ENCODE measurements at regions not wholly inside any gene's neighbourhood (a gene's known extent, or its start where the extent isn't known, plus 50 kb on each side); places are given as distances from the start of the nearest gene placed in this dataset.
"Not testable (repeated sequence)": the region's sequence is repeated elsewhere in the genome, so short reads cannot be mapped to it uniquely, and the experiment has no call there.

DNA sequence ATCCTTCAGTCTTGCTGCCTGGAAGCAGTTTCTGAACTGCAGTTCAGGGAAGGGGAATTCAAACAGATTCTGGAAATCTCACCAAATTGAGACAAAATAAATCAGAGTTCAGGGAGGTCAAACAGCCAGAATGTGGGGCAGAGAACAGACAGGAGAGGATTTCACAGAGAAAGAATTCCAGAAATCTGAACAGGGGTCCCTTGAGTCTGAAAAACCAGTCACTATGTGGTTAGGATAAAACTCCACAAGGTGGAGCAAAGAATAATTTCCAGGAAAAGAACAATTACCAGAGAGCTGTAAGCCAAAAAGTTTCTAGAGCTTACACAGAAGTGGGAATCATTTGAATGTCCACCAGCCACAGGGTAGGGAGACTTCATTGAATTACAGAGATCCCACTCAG is 84.7 kb downstream of the URB2 start:
- no peak for DNase-seq

DNA sequence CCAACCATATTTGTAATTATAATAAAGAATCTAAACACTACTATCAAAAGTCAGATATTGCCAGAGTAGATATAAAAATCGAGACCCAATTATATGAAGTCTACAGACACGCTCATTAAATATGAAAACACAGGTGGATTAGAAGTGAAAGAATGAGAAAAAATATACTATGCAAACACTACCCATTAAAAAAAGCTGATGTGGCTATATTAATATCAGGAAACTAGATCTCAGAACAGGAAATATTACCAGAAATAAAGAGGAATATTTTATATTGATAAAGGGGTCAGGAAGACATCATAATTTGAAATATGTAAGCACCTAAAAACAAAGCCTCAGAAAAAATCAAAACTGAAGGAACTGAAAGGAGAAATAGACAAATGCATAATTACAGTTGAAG is 88.3 kb downstream of the URB2 start:
- DNase-seq: no peak

DNA sequence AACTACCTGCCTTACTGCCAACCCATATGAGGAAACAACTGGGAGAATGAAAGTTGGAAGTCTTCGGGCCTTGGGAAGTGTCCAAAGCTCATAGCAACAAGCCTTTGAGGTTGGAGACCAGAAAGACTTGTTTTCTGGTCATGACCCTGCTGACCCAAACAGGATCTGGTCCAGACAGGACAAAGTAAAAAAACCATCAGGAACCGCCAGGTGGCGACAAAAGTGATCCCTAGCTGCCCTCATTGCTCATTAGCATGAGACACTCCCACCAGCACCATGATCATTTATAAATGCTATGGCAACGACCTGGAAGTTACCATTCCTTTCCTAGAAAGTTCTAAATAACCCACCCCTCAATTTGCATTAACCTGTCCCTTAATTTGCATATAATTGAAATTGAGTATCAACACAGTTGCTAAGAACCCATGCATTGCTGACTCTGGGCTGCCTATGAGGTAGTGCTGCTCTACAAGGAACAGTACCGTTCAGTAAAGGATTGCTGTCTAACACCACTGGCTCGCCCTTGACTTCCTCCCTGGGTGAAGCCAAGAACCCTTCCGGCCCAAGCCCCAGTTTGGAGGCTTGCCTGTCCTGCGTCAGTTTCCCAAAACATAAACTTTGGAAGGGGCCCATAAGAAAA is 89.0 kb downstream of the URB2 start:
- DNase-seq: no peak

DNA sequence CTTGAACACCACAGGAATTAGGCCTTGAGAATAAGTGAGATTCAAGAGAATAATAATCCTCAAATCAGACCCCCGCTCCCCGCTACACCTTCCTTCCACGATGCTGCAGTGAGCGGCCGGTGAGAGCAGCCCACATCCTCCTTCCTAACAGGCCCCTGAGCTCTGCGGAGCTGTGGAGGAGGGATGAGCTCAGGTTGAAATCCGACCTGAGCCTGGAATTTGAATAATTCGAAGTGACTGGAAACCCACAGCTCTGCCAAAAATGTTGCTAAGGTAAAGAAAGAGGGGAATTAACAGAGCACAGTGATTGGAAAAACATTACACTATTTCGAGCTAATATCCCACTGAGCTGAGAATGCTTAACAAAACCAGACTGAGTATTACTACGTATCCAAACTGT is 90.0 kb downstream of the URB2 start:
- no peak for DNase-seq

DNA sequence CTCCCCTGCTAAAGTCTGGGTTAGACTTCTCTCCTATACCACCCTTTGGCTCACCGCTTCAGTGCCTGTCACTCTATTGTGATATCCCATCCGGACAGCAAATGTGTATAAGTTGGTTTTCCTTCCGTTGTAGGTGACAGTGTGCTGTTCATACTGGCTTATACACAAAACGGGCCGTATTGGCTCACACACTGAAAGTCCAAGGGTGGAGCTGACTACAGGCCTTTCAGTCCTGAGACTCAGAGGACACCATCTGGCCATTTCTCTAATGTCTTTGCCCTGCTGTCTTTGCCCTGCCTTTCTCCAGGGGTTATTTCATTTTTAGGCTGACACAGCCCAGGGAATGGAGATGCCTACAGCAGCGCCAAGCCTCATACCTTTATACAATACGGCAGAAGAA is 90.7 kb downstream of the URB2 start:
- no peak for DNase-seq

DNA sequence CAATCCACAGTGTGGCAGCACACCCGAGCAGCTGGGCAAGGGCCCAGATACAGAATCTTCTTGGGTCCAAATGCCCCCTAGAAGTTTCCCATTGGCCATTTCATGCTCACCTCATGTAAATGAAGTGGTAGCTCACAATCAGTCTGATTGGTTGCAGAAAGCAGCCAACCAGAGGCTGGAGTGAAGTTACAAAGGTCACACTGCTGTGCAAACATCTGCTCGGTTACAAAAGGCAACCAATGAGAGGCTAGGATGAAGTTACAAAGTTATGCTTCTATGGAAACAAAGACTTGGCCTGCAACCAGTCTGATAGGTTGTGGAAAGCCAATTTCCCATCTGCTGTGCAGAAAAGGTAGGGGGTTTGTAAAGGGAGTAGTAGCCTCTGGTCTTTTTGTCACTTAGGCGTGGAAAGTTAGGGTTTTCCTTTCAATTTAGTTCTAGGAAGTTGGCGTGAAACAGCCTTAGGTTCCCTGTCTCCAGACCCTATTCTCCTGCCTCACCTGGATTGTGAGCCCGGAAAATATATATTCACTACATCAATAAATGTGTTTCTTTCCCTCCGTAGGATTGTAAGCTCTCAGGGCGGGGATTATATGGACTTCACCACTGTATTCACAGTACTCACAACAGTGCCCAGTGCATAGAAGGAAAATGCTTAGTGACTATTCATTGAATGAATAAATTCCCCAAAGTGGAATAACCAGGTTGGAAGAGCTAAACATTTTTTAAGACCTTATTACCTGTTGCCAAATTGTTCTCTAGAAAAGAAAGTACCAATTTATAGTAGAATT is 91.9 kb downstream of the URB2 start:
- DNase-seq: no peak

DNA sequence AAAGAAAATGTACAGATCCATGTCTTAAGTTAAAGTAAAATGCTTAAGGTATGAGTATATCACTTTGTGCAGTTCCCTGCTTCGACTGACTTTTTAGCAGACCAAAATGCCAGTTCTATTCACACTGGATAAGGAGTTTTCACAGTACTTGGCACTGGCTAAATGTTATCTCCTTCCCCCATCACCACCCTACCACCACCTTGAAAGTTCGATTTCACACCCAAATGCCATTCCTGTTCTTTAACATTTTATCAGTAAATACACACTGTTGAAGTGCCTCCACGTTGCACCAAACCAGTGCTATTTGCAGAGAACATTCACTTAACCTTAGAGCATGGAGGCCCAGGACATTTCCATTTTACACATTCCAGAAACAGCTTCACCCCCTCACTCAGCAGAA is 100.0 kb downstream of the URB2 start:
- no peak for DNase-seq

DNA sequence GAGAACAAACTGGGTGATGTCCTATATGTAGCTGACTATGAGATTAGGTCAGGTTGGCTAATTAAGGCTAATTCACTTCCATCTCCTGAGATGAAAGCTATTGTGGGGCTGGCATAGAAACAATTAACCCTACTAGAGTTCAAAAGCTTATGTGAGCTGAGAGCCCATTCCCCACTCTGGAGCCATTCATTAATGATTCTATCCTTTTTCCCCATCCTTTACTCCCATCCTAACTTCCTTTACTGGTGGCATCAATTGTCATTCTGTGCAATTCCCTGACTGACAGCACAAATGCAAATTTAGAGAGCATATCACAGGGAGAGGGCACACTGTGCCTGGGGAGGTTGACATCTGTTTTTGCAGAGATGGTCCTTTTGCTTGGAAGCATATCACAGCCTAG is 103.9 kb downstream of the URB2 start:
- no peak for DNase-seq

DNA sequence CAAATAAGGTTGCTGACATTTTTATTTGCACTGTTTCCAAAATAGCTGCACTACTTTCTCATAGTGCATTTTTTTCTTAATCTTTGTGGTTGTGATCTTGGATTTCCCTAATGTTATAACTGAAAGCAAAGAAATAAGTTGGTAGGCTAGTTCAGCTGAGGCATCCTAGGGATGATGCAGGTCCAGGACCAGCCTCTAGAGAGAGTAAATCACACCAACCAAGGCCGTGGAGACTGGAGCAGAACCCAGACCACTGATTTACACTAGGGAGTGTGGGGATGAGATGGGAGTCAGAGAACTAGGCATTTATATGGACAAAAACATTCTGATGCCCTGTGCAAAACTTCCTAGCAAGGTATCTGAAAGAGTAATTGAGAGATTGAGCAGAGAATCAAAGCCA is 104.5 kb downstream of the URB2 start:
- DNase-seq: no peak

DNA sequence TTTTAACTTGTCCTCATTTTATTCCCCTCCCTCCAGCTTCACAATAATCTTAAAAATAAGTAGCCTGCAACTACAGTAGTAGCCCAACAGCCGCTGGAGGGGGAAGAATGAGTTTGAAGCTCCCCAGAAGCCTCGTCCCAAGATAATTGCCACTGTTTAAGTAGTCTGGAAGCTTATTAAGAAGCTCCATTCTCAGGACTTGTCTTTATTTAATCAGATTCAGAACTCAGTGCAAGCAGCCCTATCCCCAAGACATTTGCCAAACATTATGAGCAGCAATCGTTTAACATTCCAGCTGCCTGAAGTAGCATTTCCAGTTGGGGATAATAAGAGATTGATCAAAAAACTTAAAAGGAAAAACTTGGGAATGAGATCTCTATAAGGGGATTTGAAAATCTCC is 106.0 kb downstream of the URB2 start:
- no peak for DNase-seq

DNA sequence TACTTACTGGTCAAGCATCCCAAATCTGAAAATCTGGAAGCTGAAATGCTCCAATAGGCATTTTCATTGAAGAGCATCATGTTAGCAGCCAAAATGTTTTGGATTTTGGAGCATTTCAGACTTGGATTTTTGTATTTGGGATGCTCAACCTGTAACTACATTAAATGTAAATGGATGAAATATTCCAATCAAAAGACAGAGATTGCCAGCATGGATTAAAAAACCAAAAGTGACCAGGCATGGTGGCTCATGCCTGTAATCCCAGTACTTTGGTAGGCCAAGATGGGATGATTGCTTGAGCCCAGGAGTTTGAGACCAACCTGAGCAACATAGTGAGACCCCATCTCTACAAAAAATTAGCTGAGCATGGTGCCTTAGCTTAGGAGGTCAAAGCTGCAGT is 110.3 kb downstream of the URB2 start:
- no peak for DNase-seq

DNA sequence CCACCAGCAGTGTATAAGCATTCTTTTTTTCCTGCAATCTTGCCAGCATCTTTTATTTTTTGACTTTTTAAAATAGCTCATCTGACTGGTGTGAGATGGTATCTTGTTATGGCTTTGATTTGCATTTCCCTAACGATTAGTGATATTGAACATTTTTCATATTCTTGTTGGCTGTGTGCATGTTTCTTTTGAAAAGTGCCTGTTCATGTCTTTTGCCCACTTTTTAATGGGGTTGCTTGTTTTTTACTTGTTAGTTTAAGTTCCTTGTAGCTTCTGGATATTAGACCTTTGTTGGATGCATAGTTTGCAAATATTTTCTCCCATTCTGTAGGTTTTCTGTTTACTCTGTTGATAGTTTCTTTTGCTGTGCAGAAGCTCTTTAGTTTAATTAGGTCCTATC is 116.6 kb downstream of the URB2 start:
- not testable (repeated sequence) for DNase-seq

DNA sequence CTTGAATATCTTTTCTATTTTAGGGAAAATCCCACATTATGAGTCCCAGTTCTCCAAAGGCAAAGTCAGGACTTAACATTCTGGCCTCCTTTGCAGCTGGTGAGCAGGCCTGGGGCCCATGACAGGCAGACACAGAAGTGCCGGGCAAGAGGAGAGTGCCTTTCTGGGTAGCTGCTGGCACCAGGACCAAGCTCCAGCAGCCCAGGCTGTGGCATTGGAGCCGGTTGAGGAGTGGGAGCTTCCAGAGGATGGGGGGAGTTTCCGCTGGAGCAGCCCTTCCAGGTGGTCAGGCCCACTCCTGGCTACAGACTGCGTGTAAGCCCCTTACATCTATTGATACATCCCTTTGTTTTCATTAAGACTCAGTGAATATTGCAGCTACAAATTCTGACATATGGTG is 123.9 kb downstream of the URB2 start:
- no peak for DNase-seq

DNA sequence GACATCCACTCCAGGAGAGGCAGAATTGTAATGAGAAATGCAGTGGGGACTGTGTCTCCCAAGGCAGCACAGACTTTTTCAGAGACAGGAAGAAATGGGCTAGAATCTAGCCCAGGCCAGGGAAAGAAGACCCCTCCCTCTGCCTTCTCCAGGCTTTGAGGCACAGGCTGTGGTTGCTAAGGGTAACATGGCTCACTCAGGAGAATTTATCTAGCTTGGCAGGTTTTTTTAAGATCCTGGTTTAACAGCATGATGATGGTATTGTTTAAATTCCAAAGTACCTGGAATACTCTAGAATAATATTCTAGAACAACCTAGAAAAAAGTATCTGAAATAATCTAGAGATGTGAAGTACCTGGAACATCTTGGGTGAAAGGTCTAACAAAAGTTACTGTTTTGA is 125.6 kb downstream of the URB2 start:
- no peak for DNase-seq

DNA sequence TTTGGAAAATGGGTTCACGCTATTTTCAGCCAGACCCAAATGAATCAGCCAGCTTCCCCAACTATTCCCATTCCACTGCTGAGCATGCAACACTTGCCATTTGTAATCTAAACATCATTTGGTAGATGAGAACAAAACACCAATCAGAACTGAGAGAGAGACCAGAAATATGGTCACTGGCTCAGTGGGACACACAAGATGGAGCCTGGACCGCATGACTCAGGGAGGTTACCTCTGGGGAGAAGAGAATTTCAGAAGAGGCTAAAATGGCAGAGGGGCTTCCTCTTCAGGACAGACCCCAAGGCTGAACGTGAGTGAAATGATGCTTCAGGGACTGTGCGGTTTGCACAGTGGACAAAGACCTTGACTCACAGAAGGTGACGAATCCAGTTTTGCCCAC is 126.6 kb downstream of the URB2 start:
- no peak for DNase-seq

DNA sequence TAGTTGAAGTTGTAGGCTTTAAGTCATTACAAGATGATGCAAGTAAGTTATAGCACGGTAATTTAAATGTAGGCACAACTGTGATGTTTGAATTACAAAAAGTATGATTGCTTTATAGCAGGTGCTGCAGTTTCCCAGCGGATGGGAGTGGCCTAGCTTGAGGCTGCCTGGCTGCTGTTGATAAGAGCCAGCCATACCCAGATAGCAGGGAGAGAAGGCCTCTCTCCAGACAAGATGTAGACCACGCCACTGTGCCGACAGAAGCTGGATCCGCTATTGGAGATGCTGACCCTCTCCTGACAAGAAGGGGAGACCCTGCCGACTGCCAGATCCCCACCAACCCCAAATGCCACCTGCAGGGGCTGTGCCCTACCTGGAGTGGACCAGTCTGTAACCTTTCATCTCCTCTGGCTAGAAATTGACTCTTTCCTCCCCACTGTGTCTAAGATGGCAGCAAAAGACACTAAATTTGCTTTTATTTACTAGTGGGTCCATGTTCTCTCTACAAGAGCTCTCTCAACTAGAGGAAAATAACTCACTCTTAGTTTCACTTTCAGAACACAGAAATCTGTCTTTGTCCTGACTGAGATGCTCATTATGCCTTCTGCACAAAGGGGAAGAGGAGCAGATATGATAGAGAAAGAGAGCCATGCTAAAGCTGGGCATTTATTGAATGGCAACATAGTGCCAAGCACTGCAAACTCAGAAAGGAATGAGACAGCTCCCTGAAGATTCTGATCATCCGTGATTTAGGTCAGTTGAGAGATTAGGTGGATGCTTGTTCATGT is 127.9 kb downstream of the URB2 start:
- no peak for DNase-seq

DNA sequence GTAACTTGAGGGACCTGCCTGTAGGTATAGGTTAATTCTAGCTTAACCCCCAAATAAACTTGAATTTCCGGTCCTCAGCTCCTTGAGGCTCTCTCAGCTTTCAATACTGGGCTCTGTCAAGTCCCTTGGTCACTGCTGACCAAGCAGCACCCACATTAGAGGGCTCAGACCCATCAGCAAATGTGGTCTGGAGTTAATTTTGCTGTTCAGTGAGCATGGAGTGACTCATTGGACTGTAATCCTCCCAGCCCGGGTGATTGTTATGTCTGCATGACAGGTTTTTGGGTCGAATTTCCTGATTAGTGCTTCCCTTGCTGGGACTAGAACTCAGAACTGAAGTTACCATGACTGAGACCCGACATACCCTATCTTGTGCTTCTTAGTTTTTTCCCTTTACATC is 130.6 kb downstream of the URB2 start:
- DNase-seq: no peak

DNA sequence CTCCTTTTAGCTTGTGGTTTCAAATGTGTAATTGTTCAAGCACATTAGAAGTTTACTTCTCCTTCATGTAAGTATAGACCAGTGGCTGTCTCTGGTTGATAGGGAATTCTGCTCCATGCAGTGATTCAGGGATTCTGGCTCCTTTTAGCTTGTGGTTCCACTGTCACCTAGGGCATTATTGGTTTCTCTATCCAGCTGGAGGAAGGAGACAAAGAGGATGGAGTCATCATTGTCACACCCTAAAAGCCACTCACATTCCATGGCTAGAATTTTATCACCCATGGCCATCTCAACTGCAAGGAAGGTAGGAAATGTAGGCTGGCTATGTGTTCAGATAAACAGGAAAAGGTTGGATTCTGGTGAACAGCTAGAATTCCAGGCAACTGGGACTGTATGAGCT is 131.2 kb downstream of the URB2 start:
- DNase-seq: no peak

DNA sequence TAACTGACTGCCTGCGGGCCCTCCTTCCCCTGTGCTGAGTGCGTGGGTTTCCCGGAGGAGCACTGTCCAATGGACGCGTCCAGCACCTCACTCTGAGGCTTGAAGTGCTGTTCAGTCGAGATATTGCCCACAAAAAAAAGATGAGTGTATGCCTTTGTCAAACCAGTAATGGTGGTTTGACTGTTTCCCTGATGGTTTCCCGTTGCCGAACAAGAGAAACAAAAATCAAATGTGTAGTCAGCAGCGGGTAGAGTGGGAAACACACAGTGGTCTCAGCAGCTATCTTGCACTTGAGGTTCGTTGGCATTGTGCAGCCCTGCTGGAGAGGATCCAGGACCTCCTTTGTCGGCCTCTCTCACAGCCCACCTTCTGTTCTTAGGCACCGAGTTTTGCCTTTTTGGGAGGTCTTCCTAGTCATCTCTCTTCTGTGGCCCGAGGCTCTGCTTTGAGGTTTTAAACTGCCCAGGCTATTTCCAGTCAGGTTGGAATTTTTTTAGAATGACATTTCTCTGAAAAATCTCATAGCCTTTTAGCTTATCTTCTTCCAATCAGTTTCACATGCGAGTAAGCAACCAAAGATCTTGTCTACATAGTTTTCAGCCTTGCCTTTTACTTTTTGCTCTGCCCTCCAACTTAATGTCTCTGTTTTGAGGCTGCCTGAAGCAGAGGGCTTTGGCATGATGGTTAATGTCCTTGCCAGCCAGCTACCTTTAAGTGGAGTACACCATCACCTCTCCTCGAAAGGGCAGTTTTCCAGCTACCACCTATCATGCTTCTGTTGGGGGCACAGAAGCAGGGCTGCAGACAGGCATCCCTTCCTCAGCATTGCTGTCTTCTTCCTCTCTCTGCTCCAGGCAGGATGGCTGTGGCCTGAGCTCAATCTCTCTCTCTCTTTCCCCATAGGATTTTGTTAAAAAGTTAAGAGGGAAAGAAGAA is 132.3 kb downstream of the URB2 start:
- no peak for DNase-seq

DNA sequence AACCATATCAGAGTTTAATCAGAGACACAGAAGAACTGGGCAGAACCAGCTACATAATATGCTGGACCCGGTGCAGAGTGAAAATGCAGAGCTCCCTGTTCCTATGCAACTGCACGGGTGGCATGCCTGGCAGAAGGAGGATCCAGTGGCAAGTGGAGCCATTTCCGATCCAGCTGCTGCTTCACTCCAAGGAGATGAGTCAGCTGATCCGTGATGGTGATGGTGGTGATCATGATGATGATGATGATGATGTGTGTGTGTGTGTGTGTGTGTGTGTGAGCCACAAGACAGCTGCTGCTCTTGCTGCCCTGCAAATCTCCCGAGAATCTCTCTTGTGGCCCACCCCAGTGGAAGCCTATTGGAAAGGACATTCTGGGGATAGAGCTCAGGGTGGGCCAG is 133.0 kb downstream of the URB2 start:
- no peak for DNase-seq

DNA sequence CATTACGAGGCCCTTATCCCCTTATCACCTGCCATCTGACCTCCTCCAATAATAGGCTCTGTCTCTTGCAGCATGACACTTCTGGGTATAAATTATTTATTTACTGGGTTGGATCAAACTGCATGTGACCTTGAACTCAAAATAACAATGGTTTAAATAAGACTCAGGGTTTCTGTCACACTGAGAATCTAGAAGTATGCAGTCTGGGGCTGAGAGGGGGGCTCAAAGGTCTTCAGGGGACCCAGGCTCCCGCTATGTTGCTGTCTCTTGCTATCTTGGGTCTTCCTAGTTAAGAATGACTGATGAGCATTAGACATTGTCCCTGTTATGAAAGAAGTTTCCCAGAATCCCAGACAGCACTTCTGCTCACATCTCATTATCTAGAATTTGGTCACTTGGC is 133.5 kb downstream of the URB2 start:
- DNase-seq: no peak

DNA sequence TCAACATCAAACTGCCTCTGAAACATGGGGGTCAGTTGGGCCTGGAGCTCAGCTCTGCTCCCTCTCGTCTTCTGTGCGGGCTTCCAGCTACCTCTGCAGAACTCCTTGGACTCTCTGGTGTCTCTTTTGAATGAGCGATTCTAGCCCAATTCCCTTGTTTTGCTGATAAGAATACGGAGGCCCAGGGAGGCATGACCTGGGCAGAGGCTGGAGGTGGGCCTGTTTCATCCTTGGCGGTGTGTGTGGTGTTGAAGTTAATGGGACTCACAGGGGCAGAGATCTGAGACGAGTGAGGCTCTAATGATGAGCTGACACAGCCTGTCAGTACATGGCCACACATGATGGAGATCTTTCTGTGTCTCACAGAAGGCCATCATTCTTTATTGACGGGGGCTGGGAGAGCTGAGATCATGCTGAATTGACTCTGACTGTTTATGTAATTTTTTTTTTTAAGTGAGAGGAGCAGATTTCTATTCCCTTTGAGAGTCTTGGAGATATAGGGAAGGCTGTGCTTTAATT is 134.5 kb downstream of the URB2 start:
- no peak for DNase-seq

DNA sequence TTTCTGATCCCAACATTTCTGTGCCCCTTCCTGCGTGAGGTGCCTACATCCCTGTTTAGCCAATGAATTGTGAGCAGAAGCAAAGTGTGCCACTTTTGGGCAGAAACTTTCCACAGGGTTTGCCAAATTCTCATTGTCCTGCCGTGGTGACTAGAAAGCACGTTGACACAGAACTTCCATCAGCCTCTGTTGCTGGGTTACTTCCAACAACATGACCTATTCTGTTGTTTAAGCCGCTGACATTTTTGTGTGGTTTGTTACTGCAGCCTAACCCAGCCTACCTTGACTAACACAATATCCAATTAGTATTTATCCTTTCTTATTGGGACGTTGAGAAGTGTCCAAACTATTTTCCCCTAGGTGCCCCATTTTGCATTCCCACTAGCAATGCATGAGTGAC is 136.8 kb downstream of the URB2 start:
- no peak for DNase-seq
